ENCODE measurements at regions not wholly inside any gene's neighbourhood (a gene's known extent, or its start where the extent isn't known, plus 50 kb on each side); places are given as distances from the start of the nearest gene placed in this dataset.

GRCh38 chr16:17657045-17657444, 186.3 kb upstream of the XYLT1 start:
- TF ChIP-seq CTCF (IDR thresholded peaks at IDR 0.05): no peak
- TF ChIP-seq ATF3 (CRISPR knock-in tag; conservative IDR thresholded peaks at IDR 0.05): no peak
- no peak for TF ChIP-seq USF1 (CRISPR knock-in tag; IDR thresholded peaks at IDR 0.05)

Measured in WTC11 (cell line).